ENCODE measurements at regions not wholly inside any gene's neighbourhood (a gene's known extent, or its start where the extent isn't known, plus 50 kb on each side); places are given as distances from the start of the nearest gene placed in this dataset.

GRCh38 chr22:48396785-48397530 lies 1430.7 kb downstream of the BRD1 start:
- intact Hi-C loops (cut with micrococcal nuclease) (no loop called here), dilution Hi-C loops (cut with HindIII; ENCODE audit: low sequenced_read_pairs, unreplicated experiment) (no loop called here), in situ Hi-C loops (cut with MboI; ENCODE audit: low sequenced_read_pairs) (no loop called here)
- Histone ChIP-seq H2BK15ac (ENCODE audit: low read depth, low read length) (no peak overlapping the region), H3K23ac (ENCODE audit: low read depth, low read length) (no peak overlapping the region), H2AK5ac (ENCODE audit: low read depth, low read length) (no peak overlapping the region), H3K18ac (ENCODE audit: low read depth, low read length) (no peak overlapping the region), H3K9ac (ENCODE audit: low read depth, low read length) (no peak overlapping the region), H3K4me1 (ENCODE audit: control insufficient read depth, insufficient read depth, low read length) (no peaks in the 10 kb centered on the region), H2AFZ (replicated peaks; ENCODE audit: low read length, poor library complexity) (no peak overlapping the region), H3K4ac (ENCODE audit: low read depth, low read length) (no peak overlapping the region), H4K5ac (ENCODE audit: low read depth, low read length) (no peak overlapping the region), H3K79me1 (ENCODE audit: low read depth in 1 of 2, low read length in 2 of 2) (no peaks in the 10 kb centered on the region), H3K36me3 (ENCODE audit: control insufficient read depth, insufficient read depth, low read length) (no peaks in the 10 kb centered on the region), H3K9me3 (ENCODE audit: control insufficient read depth, insufficient read depth, low read length) (peaks cover 50% of the 10 kb centered on the region), H3K14ac (replicated peaks; ENCODE audit: low read depth, low read length) (no peak overlapping the region), H4K20me1 (ENCODE audit: insufficient read depth, low read length) (no peaks in the 10 kb centered on the region), H2BK20ac (ENCODE audit: low read depth, low read length) (no peak overlapping the region), H3K4me2 (ENCODE audit: low read depth, low read length) (no peak overlapping the region), H3K9me1 (ENCODE audit: insufficient read depth, low read length) (no peaks in the 10 kb centered on the region), H4K91ac (ENCODE audit: insufficient read depth, low read depth, low read length) (no peak overlapping the region), H2BK120ac (ENCODE audit: low read depth, low read length) (no peak overlapping the region), H3K27ac (ENCODE audit: insufficient read depth, low read length) (no peak overlapping the region), H2BK5ac (ENCODE audit: low read depth, low read length, poor library complexity, severe bottlenecking) (no peak overlapping the region), H3K56ac (ENCODE audit: extremely low read depth, insufficient read depth, low read length) (no peak overlapping the region), H4K8ac (ENCODE audit: low read depth in 2 of 2, low read length in 2 of 2) (no peak overlapping the region), H3K27me3 (ENCODE audit: control insufficient read depth, insufficient read depth, low read length) (no peaks in the 10 kb centered on the region), H3K4me3 (ENCODE audit: insufficient read depth, low read depth, low read length) (no peak overlapping the region), H2AK9ac (replicated peaks; ENCODE audit: low read depth, low read length, poor library complexity) (no peak overlapping the region)
- DNase-seq (no peak), ATAC-seq (ENCODE audit: low read depth) (no peak)
- ChIA-PET CTCF (no interaction called here), POLR2A (ENCODE audit: unreplicated experiment) (no interaction called here)
- TF ChIP-seq RFX5 (IDR thresholded peaks at IDR 0.05; ENCODE audit: low read depth, low read length) = no peak
- no peak for TF ChIP-seq MAZ (IDR thresholded peaks at IDR 0.05; ENCODE audit: borderline replicate concordance, low read depth, low read length)
- TF ChIP-seq POLR2A (IDR thresholded peaks at IDR 0.05; ENCODE audit: low read depth, low read length) = no peak
- no peak for TF ChIP-seq MAFK (IDR thresholded peaks at IDR 0.05; ENCODE audit: low read depth, low read length)
- TF ChIP-seq BHLHE40 (IDR thresholded peaks at IDR 0.05; ENCODE audit: low read depth, low read length) = no peak
- no peak for TF ChIP-seq USF2 (IDR thresholded peaks at IDR 0.05; ENCODE audit: low read depth, low read length)
- TF ChIP-seq FOS (IDR thresholded peaks at IDR 0.05; ENCODE audit: low read depth, low read length) = no peak
- TF ChIP-seq, protein P1, sequence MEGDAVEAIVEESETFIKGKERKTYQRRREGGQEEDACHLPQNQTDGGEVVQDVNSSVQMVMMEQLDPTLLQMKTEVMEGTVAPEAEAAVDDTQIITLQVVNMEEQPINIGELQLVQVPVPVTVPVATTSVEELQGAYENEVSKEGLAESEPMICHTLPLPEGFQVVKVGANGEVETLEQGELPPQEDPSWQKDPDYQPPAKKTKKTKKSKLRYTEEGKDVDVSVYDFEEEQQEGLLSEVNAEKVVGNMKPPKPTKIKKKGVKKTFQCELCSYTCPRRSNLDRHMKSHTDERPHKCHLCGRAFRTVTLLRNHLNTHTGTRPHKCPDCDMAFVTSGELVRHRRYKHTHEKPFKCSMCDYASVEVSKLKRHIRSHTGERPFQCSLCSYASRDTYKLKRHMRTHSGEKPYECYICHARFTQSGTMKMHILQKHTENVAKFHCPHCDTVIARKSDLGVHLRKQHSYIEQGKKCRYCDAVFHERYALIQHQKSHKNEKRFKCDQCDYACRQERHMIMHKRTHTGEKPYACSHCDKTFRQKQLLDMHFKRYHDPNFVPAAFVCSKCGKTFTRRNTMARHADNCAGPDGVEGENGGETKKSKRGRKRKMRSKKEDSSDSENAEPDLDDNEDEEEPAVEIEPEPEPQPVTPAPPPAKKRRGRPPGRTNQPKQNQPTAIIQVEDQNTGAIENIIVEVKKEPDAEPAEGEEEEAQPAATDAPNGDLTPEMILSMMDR (conservative IDR thresholded peaks at IDR 0.05; ENCODE audit: low read depth, low read length) = no peak
- no peak for TF ChIP-seq CEBPB (IDR thresholded peaks at IDR 0.05; ENCODE audit: low read depth, low read length)
- no peak for TF ChIP-seq MXI1 (IDR thresholded peaks at IDR 0.05; ENCODE audit: borderline replicate concordance, low read depth, low read length)
- TF ChIP-seq RCOR1 (IDR thresholded peaks at IDR 0.05; ENCODE audit: insufficient replicate concordance, low read length) = no peak
- TF ChIP-seq SMC3 (IDR thresholded peaks at IDR 0.05; ENCODE audit: low read depth, low read length) = no peak
- no peak for TF ChIP-seq NFE2L2 (IDR thresholded peaks at IDR 0.05; ENCODE audit: low read depth, low read length)
- no peak for TF ChIP-seq CHD1 (IDR thresholded peaks at IDR 0.05; ENCODE audit: low read depth, low read length)
- TF ChIP-seq, protein P2, sequence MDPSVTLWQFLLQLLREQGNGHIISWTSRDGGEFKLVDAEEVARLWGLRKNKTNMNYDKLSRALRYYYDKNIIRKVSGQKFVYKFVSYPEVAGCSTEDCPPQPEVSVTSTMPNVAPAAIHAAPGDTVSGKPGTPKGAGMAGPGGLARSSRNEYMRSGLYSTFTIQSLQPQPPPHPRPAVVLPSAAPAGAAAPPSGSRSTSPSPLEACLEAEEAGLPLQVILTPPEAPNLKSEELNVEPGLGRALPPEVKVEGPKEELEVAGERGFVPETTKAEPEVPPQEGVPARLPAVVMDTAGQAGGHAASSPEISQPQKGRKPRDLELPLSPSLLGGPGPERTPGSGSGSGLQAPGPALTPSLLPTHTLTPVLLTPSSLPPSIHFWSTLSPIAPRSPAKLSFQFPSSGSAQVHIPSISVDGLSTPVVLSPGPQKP (IDR thresholded peaks at IDR 0.05; ENCODE audit: borderline replicate concordance, low read depth, low read length) = no peak
- no TSS peak for BruUV-seq (replicated peaks)
- 58% methylated on average over 13 of the region's 31 CpGs; no CpG with 5 or more reads in 1 of the 2 experiments for WGBS, 2 experiments (ENCODE audit: extremely low coverage in 2 of 2, insufficient read length in 1 of 2)

Measured in IMR-90 (cell line).